ENCODE measurements at regions not wholly inside any gene's neighbourhood (a gene's known extent, or its start where the extent isn't known, plus 50 kb on each side); places are given as distances from the start of the nearest gene placed in this dataset.
A peak's percentile ranks its signal among the peaks of the same experiment; 100 is the strongest.

GRCh38 chr6:140540743-140541142 lies 1166.3 kb upstream of the CITED2 start:
- no peak for TF ChIP-seq CTCF (conservative IDR thresholded peaks at IDR 0.05)
- DNase-seq (ENCODE audit: low read depth, low spot score), result no peak
- no peaks in the 10 kb centered on the region for H3K27me3 Mint-ChIP-seq (ENCODE audit: low read depth)
- H3K27ac Mint-ChIP-seq (ENCODE audit: unreplicated experiment), result no peak overlapping the region
- peaks cover 4% of the 10 kb centered on the region for H3K9me3 Mint-ChIP-seq
- H3K4me1 Mint-ChIP-seq, result peaks cover 44% of the 10 kb centered on the region
- no peak overlapping the region for H3K4me3 Mint-ChIP-seq
- peaks cover 7% of the 10 kb centered on the region for H3K36me3 Mint-ChIP-seq (ENCODE audit: low read depth)

DNA sequence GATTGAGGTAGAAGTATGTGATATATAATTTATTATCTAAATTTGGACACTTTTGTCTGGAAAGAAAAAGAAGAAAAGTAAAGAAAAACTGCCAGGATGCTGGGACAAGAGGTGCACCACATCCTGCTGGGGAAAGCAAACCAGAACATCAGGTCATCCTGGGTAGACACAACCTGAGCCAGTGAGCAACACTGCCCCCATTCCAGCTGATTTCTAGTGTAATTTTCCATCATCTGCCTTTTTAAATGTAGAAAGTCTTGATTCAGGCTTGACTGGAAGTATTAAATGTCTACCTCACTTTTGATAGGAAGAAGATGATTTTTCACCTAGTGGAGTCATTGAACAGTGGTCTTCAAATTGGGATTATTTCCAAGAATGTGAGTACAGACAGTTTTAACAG lies 1164.5 kb upstream of the CITED2 start:
- Mint-ChIP-seq H3K27ac (ENCODE audit: unreplicated experiment) (no peak overlapping the region), H3K27me3 (ENCODE audit: low read depth) (no peaks in the 10 kb centered on the region), H3K4me1 (peaks cover 44% of the 10 kb centered on the region), H3K36me3 (ENCODE audit: low read depth) (peaks cover 17% of the 10 kb centered on the region), H3K4me3 (no peak overlapping the region), H3K9me3 (peaks cover 10% of the 10 kb centered on the region)
- no peak for DNase-seq (ENCODE audit: low read depth, low spot score)
- no peak for TF ChIP-seq CTCF (conservative IDR thresholded peaks at IDR 0.05)

GRCh38 chr6:140537834-140538705 lies 1163.6 kb upstream of the CITED2 start:
- Mint-ChIP-seq H3K27ac (ENCODE audit: unreplicated experiment) (peak overlapping the region; percentile 100), H3K4me1 (peaks cover 41% of the 10 kb centered on the region), H3K36me3 (ENCODE audit: low read depth) (peaks cover 24% of the 10 kb centered on the region), H3K4me3 (peak overlapping the region; percentile 68), H3K27me3 (ENCODE audit: low read depth) (no peaks in the 10 kb centered on the region), H3K9me3 (peaks cover 15% of the 10 kb centered on the region)
- peak; percentile 15 for DNase-seq (ENCODE audit: low read depth, low spot score)
- TF ChIP-seq CTCF (conservative IDR thresholded peaks at IDR 0.05), result no peak

GRCh38 chr6:140537211-140537610 lies 1162.8 kb upstream of the CITED2 start:
- no peak overlapping the region for H3K4me3 Mint-ChIP-seq
- H3K4me1 Mint-ChIP-seq, result peaks cover 32% of the 10 kb centered on the region

DNA sequence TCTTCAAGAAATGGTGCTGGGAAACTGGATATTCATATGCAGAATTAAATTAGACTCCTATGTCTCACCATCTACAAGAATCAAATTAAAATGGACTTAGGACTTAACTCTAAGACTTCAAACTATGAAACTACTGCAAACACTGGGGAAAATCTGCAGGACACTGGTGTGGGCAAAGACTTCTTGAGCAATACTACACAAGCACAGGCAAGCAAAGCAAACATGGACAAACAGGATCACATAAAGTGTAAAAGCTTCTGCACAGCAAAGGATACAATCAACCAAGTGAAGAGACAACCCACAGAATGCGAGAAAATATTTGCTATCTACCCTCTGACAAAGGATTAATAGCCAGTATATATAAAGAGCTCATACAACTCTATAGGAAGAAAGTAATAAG lies 1161.1 kb upstream of the CITED2 start:
- H3K9me3 Mint-ChIP-seq, result peaks cover 20% of the 10 kb centered on the region
- H3K27me3 Mint-ChIP-seq (ENCODE audit: low read depth), result no peaks in the 10 kb centered on the region
- H3K27ac Mint-ChIP-seq (ENCODE audit: unreplicated experiment), result no peak overlapping the region
- H3K36me3 Mint-ChIP-seq (ENCODE audit: low read depth), result peaks cover 28% of the 10 kb centered on the region
- H3K4me3 Mint-ChIP-seq, result no peak overlapping the region
- DNase-seq (ENCODE audit: low read depth, low spot score), result no peak
- TF ChIP-seq CTCF (conservative IDR thresholded peaks at IDR 0.05), result no peak
- peaks cover 25% of the 10 kb centered on the region for H3K4me1 Mint-ChIP-seq

More at GRCh38 chr6:140537211-140537610, 1162.8 kb upstream of the CITED2 start:
- Mint-ChIP-seq H3K9me3 (peaks cover 15% of the 10 kb centered on the region), H3K27ac (ENCODE audit: unreplicated experiment) (no peak overlapping the region), H3K36me3 (ENCODE audit: low read depth) (peaks cover 28% of the 10 kb centered on the region), H3K27me3 (ENCODE audit: low read depth) (no peaks in the 10 kb centered on the region)
- DNase-seq (ENCODE audit: low read depth, low spot score), result no peak
- no peak for TF ChIP-seq CTCF (conservative IDR thresholded peaks at IDR 0.05)

Data from neural crest cell (in vitro differentiated cells).